22Rv1 (cell line): ENCODE measurements at regions not wholly inside any gene's neighbourhood (a gene's known extent, or its start where the extent isn't known, plus 50 kb on each side); places are given as distances from the start of the nearest gene placed in this dataset.

Source experiments
- H3K27ac ChIP-seq: fragments of 450-650 bp; 2 replicates; pipeline ENCODE4 v1.5.1; 2017
- CTCF ChIP-seq: fragments of 450-650 bp; IDR thresholded peaks from 2 replicates; pipeline ENCODE4 v1.5.1; 2017; ENCODE audit warnings: mild to moderate bottlenecking
- ZFX ChIP-seq: fragments of 450-650 bp; IDR thresholded peaks from 2 replicates; pipeline ENCODE4 v1.6.1; 2017; ENCODE audit warnings: antibody characterized with exemption, borderline replicate concordance

- H3K27ac ChIP-seq = no peak overlapping the region
- no peak for TF ChIP-seq ZFX
- TF ChIP-seq CTCF = no peak
Measured at GRCh38 chr6:105791583-105792318, 294.4 kb upstream of the PRDM1 start.

GRCh38 chr6:105791179-105791578 lies 295.0 kb upstream of the PRDM1 start:
- no peak overlapping the region for H3K27ac ChIP-seq
- TF ChIP-seq ZFX (no peak), CTCF (no peak)

DNA sequence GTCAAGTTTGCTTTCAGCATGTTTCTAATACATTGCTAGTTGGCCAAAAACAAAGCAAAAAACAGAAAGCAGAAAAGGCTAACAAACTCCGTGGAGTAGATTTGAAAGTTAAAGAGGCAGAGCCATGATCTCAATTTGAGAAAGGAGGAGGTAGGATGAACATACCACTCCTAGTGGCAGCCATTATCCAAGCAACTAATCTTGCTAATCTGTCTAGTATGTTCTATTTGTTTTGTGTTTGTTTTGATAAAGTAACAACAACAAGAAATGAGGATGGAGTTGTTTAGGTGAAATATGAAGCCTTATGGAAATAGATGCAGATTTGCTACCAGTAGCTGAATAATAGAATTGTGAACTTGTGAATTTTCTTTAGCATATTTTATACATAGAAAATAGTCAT lies 295.5 kb upstream of the PRDM1 start:
- TF ChIP-seq ZFX (no peak), CTCF (no peak)
- H3K27ac ChIP-seq = no peak overlapping the region

- TF ChIP-seq CTCF (no peak), ZFX (no peak)
- no peak overlapping the region for H3K27ac ChIP-seq
Measured at GRCh38 chr6:105789935-105790334, 296.2 kb upstream of the PRDM1 start.

DNA sequence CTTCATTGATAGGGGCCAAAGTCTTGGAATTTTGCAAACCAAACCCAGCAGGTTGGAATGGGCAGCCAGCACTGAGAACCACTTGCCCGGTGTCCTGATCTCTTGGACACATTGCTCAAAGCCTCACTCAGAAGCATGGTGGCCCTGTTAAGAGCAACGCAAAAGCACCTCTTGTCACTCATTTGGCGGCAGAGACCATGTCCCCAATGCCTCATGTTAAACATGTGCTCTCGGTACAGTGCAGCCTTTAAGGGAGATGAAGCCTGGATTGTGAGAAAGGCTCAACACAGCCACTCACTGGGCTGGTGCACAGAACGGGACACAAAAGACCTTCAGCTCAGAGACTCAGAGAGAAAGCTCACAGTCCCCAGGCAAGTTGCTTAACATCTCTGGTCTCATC lies 298.4 kb upstream of the PRDM1 start:
- no peak for TF ChIP-seq CTCF
- no peak for TF ChIP-seq ZFX
- H3K27ac ChIP-seq = no peak overlapping the region

- TF ChIP-seq ZFX (no peak), CTCF (no peak)
- H3K27ac ChIP-seq = no peak overlapping the region
Measured at GRCh38 chr6:105786890-105787655, 299.1 kb upstream of the PRDM1 start.

DNA sequence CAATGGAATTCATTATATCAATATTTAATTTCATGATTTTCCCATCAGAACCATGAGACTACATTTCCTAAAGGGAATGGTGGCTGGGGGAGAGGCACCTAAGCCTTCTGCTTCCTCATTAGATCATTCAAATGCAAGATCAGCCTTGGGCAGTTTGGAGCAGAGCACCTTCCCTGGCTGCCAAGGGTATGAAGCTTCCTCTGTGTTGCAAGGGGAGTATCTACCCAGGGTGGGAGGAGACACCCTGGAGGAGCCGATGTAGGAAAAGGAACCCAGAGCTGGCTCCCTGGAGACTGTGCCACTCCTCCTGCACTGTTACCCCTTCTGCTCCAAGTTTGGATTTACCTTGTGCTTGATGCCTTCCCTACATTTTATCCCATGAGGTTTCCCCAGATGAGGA lies 299.7 kb upstream of the PRDM1 start:
- H3K27ac ChIP-seq = no peak overlapping the region
- TF ChIP-seq CTCF (no peak), ZFX (no peak)
